Panc1 (cell line): ENCODE measurements at regions not wholly inside any gene's neighbourhood (a gene's known extent, or its start where the extent isn't known, plus 50 kb on each side); places are given as distances from the start of the nearest gene placed in this dataset.

Source experiments
- ATAC-seq: fragments of 200-7000 bp; cut with Tn5 transposase; 2 replicates; pipeline ENCODE4 v1.9.1; 2020; ENCODE audit warnings: mild to moderate bottlenecking, moderate library complexity
- BruUV-seq: library from RNA; stranded (reverse); fragments of 400-500 nt; replicated peaks from 2 replicates; lab custom pipeline; 2021; lab: Mats Ljungman, UMichigan
- CTCF ChIA-PET: fragments of 300-600 bp; sonication (Branson Sonifier 250); formaldehyde crosslinking; loops from one replicate; lab custom pipeline; 2022; ENCODE audit warnings: antibody characterized with exemption; lab: Charles Lee
- POLR2A ChIA-PET: fragments of 300-600 bp; sonication (Branson Sonifier 250); formaldehyde crosslinking; loops from one replicate; lab custom pipeline; 2022; ENCODE audit warnings: antibody characterized with exemption; lab: Charles Lee
- DNase-seq: peaks from one replicate; pipeline ENCODE4 v3.0.0-alpha.2; 2010; ENCODE audit warnings: low read depth, low spot score
- H3K27ac ChIP-seq: 2 replicates; pipeline ENCODE4 v1.5.1; 2011; ENCODE audit warnings: mild to moderate bottlenecking, low read length, inconsistent platforms
- H3K27me3 ChIP-seq: fragments of 200-500 bp; sonication (Bioruptor generic); 2 replicates; pipeline ENCODE4 v1.6.0; 2014; ENCODE audit warnings: low read length, inconsistent platforms; ENCODE audit not compliant: control insufficient read depth, insufficient read depth
- H3K36me3 ChIP-seq: fragments of 200-500 bp; sonication (Bioruptor generic); 2 replicates; pipeline ENCODE4 v1.5.1; 2014; ENCODE audit warnings: inconsistent platforms, mild to moderate bottlenecking, low read length, moderate library complexity; ENCODE audit not compliant: control insufficient read depth, insufficient read depth
- H3K4me1 ChIP-seq: 2 replicates; pipeline ENCODE4 v1.5.1; 2011; ENCODE audit warnings: inconsistent platforms, mild to moderate bottlenecking, low read length, moderate library complexity; ENCODE audit not compliant: control insufficient read depth, insufficient read depth
- H3K4me3 ChIP-seq, 2 experiments: 2 replicates each; pipeline ENCODE4 v1.5.1; 2011 to 2012; ENCODE audit warnings: low read depth in 2 of 2, low read length in 2 of 2, mild to moderate bottlenecking in 2 of 2, inconsistent platforms in 1 of 2, moderate library complexity in 1 of 2
- H3K9me3 ChIP-seq: fragments of 200-500 bp; sonication (Bioruptor generic); 2 replicates; pipeline ENCODE4 v1.5.1; 2014; ENCODE audit warnings: low read depth, mild to moderate bottlenecking, inconsistent platforms, low read length, moderate library complexity; ENCODE audit not compliant: control insufficient read depth, insufficient read depth
- POLR2AphosphoS5 ChIP-seq: IDR thresholded peaks from 2 replicates; pipeline ENCODE4 v1.6.1; 2012; ENCODE audit warnings: mild to moderate bottlenecking, low read depth, low read length, moderate library complexity
- SIN3A ChIP-seq: IDR thresholded peaks from 2 replicates; pipeline ENCODE4 v1.6.1; 2012; ENCODE audit warnings: low read depth, mild to moderate bottlenecking, low read length, moderate library complexity, borderline replicate concordance; ENCODE audit not compliant: insufficient read depth
- TCF7L2 ChIP-seq: IDR thresholded peaks from 2 replicates; pipeline ENCODE4 v1.6.1; 2011; ENCODE audit warnings: mild to moderate bottlenecking, low read depth, low read length, inconsistent platforms
- in situ Hi-C: cut with HindIII; loops from 2 replicates; pipeline ENCODE4 v1.10.0; 2016; ENCODE audit warnings: low sequenced_read_pairs, low pct_unique_long_range_greater_than_20kb
- intact Hi-C: fragments of 100-400 bp; cut with micrococcal nuclease; formaldehyde crosslinking; loops from one replicate; pipeline ENCODE4 v1.10.0; 2022; ENCODE audit not compliant: unreplicated experiment
- TF ChIP-seq, protein P1 (sequence below): fragments of 450-650 bp; IDR thresholded peaks from 2 replicates; pipeline ENCODE4 v1.5.1; 2017; ENCODE audit warnings: mild to moderate bottlenecking
- TF ChIP-seq, protein P2 (sequence below), 2 experiments: IDR thresholded peaks; 2 replicates each; pipeline ENCODE4 v1.6.1; 2011 to 2012; ENCODE audit warnings: low read depth in 2 of 2, control low read depth in 1 of 2, low read length in 1 of 2, mild to moderate bottlenecking in 1 of 2, moderate library complexity in 1 of 2; ENCODE audit not compliant: insufficient read depth in 1 of 2

DNA sequence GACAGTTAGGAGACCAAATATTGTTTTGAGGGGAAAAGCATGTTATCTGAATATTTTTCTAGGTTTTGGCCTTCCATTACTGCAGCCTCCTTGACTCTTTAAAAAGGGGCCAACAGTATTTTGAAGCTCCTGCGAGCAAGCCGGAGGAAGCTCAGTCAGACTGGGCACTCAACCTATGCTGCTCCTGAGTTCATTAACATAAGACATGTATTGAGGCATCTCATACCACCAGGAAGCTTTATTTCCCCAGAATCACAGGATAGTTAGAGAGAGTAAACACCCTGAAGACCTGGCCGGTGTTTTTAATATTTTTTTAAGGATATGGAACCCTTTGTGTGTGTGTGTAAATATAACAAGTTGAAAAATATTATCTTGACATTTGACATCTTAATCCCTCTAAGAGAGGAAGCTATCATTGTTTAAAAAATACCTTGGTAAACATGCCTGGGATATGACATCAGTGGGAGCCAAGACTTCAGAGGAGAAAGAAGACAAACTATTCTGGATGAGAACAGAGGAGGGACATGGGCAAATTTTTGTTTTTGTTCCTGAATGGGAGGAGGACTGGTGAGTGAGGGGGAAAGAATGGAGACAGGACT, 139.3 kb upstream of the SLIT3 start:
- POLR2A ChIA-PET: interaction anchor here (0.7 kb wide), 1 partner anchor 18 kb away, joined by 3 read pairs; no protein-coding TSS in a partner anchor
- in situ Hi-C loops: no loop called here
- TF ChIP-seq, protein P1, sequence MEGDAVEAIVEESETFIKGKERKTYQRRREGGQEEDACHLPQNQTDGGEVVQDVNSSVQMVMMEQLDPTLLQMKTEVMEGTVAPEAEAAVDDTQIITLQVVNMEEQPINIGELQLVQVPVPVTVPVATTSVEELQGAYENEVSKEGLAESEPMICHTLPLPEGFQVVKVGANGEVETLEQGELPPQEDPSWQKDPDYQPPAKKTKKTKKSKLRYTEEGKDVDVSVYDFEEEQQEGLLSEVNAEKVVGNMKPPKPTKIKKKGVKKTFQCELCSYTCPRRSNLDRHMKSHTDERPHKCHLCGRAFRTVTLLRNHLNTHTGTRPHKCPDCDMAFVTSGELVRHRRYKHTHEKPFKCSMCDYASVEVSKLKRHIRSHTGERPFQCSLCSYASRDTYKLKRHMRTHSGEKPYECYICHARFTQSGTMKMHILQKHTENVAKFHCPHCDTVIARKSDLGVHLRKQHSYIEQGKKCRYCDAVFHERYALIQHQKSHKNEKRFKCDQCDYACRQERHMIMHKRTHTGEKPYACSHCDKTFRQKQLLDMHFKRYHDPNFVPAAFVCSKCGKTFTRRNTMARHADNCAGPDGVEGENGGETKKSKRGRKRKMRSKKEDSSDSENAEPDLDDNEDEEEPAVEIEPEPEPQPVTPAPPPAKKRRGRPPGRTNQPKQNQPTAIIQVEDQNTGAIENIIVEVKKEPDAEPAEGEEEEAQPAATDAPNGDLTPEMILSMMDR: no peak
- TF ChIP-seq POLR2AphosphoS5 (no peak), SIN3A (no peak), TCF7L2 (no peak)
- TF ChIP-seq, protein P2, sequence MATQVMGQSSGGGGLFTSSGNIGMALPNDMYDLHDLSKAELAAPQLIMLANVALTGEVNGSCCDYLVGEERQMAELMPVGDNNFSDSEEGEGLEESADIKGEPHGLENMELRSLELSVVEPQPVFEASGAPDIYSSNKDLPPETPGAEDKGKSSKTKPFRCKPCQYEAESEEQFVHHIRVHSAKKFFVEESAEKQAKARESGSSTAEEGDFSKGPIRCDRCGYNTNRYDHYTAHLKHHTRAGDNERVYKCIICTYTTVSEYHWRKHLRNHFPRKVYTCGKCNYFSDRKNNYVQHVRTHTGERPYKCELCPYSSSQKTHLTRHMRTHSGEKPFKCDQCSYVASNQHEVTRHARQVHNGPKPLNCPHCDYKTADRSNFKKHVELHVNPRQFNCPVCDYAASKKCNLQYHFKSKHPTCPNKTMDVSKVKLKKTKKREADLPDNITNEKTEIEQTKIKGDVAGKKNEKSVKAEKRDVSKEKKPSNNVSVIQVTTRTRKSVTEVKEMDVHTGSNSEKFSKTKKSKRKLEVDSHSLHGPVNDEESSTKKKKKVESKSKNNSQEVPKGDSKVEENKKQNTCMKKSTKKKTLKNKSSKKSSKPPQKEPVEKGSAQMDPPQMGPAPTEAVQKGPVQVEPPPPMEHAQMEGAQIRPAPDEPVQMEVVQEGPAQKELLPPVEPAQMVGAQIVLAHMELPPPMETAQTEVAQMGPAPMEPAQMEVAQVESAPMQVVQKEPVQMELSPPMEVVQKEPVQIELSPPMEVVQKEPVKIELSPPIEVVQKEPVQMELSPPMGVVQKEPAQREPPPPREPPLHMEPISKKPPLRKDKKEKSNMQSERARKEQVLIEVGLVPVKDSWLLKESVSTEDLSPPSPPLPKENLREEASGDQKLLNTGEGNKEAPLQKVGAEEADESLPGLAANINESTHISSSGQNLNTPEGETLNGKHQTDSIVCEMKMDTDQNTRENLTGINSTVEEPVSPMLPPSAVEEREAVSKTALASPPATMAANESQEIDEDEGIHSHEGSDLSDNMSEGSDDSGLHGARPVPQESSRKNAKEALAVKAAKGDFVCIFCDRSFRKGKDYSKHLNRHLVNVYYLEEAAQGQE (IDR thresholded peaks at IDR 0.05; ENCODE audit: insufficient read depth in 1 of 2, low read depth in 2 of 2, low read length in 1 of 2): no peak
- intact Hi-C loops: loop anchor here (5.0 kb wide), 1 partner anchor 668 kb away; no protein-coding TSS in a partner anchor
- H3K27ac ChIP-seq: no peak overlapping the region
- no TSS peak for BruUV-seq
- ATAC-seq: no peak
- H3K27me3 ChIP-seq: no peaks in the 10 kb centered on the region
- no peaks in the 10 kb centered on the region for H3K9me3 ChIP-seq
- no peaks in the 10 kb centered on the region for H3K4me1 ChIP-seq
- H3K36me3 ChIP-seq: no peaks in the 10 kb centered on the region
- CTCF ChIA-PET: no interaction called here
- no peak for DNase-seq
- no peak overlapping the region for H3K4me3 ChIP-seq

DNA sequence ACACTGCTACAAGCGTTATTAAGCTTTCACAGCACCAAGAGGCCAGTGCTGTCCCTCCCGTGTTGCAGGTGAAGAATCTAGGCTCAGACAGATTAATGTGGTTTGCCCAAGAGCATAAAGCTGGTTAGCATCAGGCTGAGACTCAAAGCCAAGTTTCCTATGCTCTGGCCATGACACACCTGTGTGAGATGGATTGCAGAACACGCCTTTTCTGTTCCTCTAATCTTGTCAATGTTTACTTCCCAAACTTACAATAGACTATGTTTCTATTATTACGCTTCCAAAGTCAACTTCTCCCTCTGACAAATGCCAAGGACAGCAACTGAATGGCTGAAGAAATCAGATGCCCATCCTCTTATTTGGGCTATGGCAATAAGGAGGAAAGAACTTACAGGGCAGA, 138.4 kb upstream of the SLIT3 start:
- TF ChIP-seq, protein P1: no peak
- no peak for TF ChIP-seq POLR2AphosphoS5
- TF ChIP-seq SIN3A: no peak
- TF ChIP-seq, protein P2 (IDR thresholded peaks at IDR 0.05; ENCODE audit: insufficient read depth in 1 of 2, low read depth in 2 of 2, low read length in 1 of 2): no peak
- no peak for TF ChIP-seq TCF7L2
- POLR2A ChIA-PET: no interaction called here
- CTCF ChIA-PET: no interaction called here
- intact Hi-C loops (no loop called here), in situ Hi-C loops (no loop called here)
- no peaks in the 10 kb centered on the region for H3K9me3 ChIP-seq
- no peaks in the 10 kb centered on the region for H3K27me3 ChIP-seq
- no peaks in the 10 kb centered on the region for H3K36me3 ChIP-seq
- no peak overlapping the region for H3K27ac ChIP-seq
- DNase-seq: no peak
- BruUV-seq: no TSS peak
- H3K4me3 ChIP-seq: no peak overlapping the region
- no peaks in the 10 kb centered on the region for H3K4me1 ChIP-seq
- ATAC-seq: no peak
